MM.1S (cell line): ENCODE measurements at regions not wholly inside any gene's neighbourhood (a gene's known extent, or its start where the extent isn't known, plus 50 kb on each side); places are given as distances from the start of the nearest gene placed in this dataset.

Experiments
- EZH2 ChIP-seq: fragments of 300-600 bp; sonication (generic); optimal IDR thresholded peaks from 2 replicates; pipeline ENCODE3; 2017; ENCODE audit warnings: low read depth, mild to moderate bottlenecking, antibody characterized with exemption, low read length, mixed read lengths
- EZH2phosphoT487 ChIP-seq: fragments of 300-600 bp; sonication (generic); IDR thresholded peaks from 2 replicates; pipeline ENCODE4 v1.6.1; 2018; ENCODE audit warnings: antibody characterized with exemption, low read length
- TF ChIP-seq, protein P1 (sequence below): fragments of 300-600 bp; sonication (generic); IDR thresholded peaks from 2 replicates; pipeline ENCODE4 v1.5.1; 2016; ENCODE audit warnings: antibody characterized with exemption, low read length, mixed read lengths

DNA sequence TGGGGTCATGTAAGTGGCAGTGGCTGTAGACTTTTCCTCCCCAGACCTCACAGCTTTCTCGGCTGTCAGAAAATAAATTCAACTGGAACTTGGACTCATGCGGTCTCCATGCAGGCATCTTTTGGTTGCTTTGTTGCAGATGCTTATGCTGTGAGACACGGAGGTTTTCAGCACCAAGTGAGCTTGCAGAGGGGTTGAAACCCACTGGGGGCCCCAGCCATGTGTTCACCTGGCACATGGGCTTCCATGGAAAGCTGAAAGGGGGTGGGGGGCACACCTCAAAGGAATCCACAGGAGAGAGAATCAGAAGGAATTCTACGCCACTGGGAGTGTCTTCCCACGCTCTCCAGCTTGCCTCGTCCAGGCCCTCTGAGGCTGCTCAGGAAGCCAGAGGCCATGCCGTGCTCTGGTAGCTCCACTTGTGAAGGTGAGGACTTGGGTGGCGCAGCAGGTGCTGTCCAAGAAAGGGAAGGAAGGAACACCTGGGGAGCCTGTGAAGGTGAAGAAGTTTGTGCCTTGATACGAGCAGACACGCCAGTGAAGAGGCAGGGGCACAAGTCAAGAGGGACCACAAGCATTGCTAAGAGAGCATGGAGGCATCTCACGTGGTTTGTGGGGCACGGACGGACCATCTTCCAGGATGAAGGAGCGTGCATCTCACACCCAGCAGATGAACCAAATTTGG lies 134.3 kb upstream of the PMEPA1 start:
- TF ChIP-seq, protein P1, sequence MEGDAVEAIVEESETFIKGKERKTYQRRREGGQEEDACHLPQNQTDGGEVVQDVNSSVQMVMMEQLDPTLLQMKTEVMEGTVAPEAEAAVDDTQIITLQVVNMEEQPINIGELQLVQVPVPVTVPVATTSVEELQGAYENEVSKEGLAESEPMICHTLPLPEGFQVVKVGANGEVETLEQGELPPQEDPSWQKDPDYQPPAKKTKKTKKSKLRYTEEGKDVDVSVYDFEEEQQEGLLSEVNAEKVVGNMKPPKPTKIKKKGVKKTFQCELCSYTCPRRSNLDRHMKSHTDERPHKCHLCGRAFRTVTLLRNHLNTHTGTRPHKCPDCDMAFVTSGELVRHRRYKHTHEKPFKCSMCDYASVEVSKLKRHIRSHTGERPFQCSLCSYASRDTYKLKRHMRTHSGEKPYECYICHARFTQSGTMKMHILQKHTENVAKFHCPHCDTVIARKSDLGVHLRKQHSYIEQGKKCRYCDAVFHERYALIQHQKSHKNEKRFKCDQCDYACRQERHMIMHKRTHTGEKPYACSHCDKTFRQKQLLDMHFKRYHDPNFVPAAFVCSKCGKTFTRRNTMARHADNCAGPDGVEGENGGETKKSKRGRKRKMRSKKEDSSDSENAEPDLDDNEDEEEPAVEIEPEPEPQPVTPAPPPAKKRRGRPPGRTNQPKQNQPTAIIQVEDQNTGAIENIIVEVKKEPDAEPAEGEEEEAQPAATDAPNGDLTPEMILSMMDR: no peak
- TF ChIP-seq EZH2phosphoT487 (no peak), EZH2 (no peak)
